Liver (tissue), 8 donors: ENCODE measurements at regions not wholly inside any gene's neighbourhood (a gene's known extent, or its start where the extent isn't known, plus 50 kb on each side); places are given as distances from the start of the nearest gene placed in this dataset.

Experiments
- DNase-seq: peaks from one replicate; pipeline ENCODE4 v3.0.0-alpha.2; 2017; ENCODE audit warnings: low spot score
- H3K27ac ChIP-seq, 2 donors: one replicate each; pipeline ENCODE4 v1.7.0; 2013; ENCODE audit warnings: inconsistent platforms in 2 of 2, low read length in 2 of 2, control low read depth in 1 of 2, low read depth in 1 of 2, mild to moderate bottlenecking in 1 of 2
- H3K27me3 ChIP-seq, 4 donors: one replicate each; pipeline versions ENCODE4 v1.6.1 to v1.7.0; 2013; ENCODE audit warnings: low read length in 3 of 4, inconsistent platforms in 1 of 4, mild to moderate bottlenecking in 1 of 4, moderate library complexity in 1 of 4; ENCODE audit not compliant: control insufficient read depth in 4 of 4, insufficient read depth in 4 of 4
- H3K36me3 ChIP-seq, 4 donors: one replicate each; pipeline versions ENCODE4 v1.6.1 to v1.7.0; 2013; ENCODE audit warnings: low read length in 3 of 4, mild to moderate bottlenecking in 3 of 4, low read depth in 1 of 4, moderate library complexity in 1 of 4; ENCODE audit not compliant: control insufficient read depth in 4 of 4, insufficient read depth in 3 of 4
- H3K4me1 ChIP-seq, 4 donors: one replicate each; pipeline versions ENCODE4 v1.6.1 to v1.7.0; 2013; ENCODE audit warnings: low read length in 3 of 4, mild to moderate bottlenecking in 3 of 4, moderate library complexity in 1 of 4; ENCODE audit not compliant: control insufficient read depth in 4 of 4, insufficient read depth in 4 of 4
- H3K4me3 ChIP-seq, 3 donors: one replicate each; pipeline versions ENCODE4 v1.6.1 to v1.7.0; 2013; ENCODE audit warnings: low read length in 3 of 3, control low read depth in 1 of 3, low read depth in 1 of 3, mild to moderate bottlenecking in 1 of 3
- H3K9ac ChIP-seq, 2 donors: one replicate each; pipeline ENCODE4 v1.7.0; 2013; ENCODE audit warnings: low read length in 2 of 2, mild to moderate bottlenecking in 2 of 2, moderate library complexity in 2 of 2, control low read depth in 1 of 2, low read depth in 1 of 2
- H3K9me3 ChIP-seq, 4 donors: one replicate each; pipeline versions ENCODE4 v1.6.1 to v1.7.0; 2013; ENCODE audit warnings: low read length in 3 of 4; ENCODE audit not compliant: control insufficient read depth in 4 of 4
- CTCF ChIP-seq: fragments of 150-350 bp; IDR thresholded peaks from 2 replicates; pipeline ENCODE4 v1.5.1; 2017; ENCODE audit warnings: improper control_type of control experiment, low read depth, low read length; ENCODE audit not compliant: missing input control
- EGR1 ChIP-seq, 2 donors: IDR thresholded peaks; 2 replicates each; pipeline ENCODE4 v1.6.1; 2016 to 2018; ENCODE audit warnings: antibody characterized with exemption in 2 of 2, low read depth in 2 of 2
- FOXA1 ChIP-seq: IDR thresholded peaks from 2 replicates; pipeline ENCODE4 v1.6.1; 2016; ENCODE audit warnings: antibody characterized with exemption
- FOXA2 ChIP-seq: IDR thresholded peaks from 2 replicates; pipeline ENCODE4 v1.6.1; 2016; ENCODE audit warnings: antibody characterized with exemption
- GABPA ChIP-seq, 2 donors: IDR thresholded peaks in 1 of 2; conservative IDR thresholded peaks in 1 of 2; 2 replicates each; pipeline ENCODE4 v1.6.1; 2016; ENCODE audit warnings: antibody characterized with exemption in 2 of 2, mild to moderate bottlenecking in 1 of 2, moderate library complexity in 1 of 2
- HNF4A ChIP-seq, 2 donors: conservative IDR thresholded peaks; 2 replicates each; pipeline ENCODE4 v1.6.1; 2016; ENCODE audit warnings: antibody characterized with exemption in 2 of 2, mild to moderate bottlenecking in 2 of 2
- MAX ChIP-seq: IDR thresholded peaks from 2 replicates; pipeline ENCODE4 v1.6.1; 2016; ENCODE audit warnings: antibody characterized with exemption
- NR2F2 ChIP-seq: IDR thresholded peaks from 2 replicates; pipeline ENCODE4 v1.6.1; 2016; ENCODE audit warnings: antibody characterized with exemption
- RAD21 ChIP-seq, 2 donors: IDR thresholded peaks; 2 replicates each; pipeline ENCODE4 v1.6.1; 2016; ENCODE audit warnings: antibody characterized with exemption in 2 of 2, mild to moderate bottlenecking in 2 of 2
- TAF1 ChIP-seq: conservative IDR thresholded peaks from 2 replicates; pipeline ENCODE4 v1.6.1; 2016; ENCODE audit warnings: antibody characterized with exemption, mild to moderate bottlenecking
- YY1 ChIP-seq: IDR thresholded peaks from 2 replicates; pipeline ENCODE4 v1.6.1; 2016; ENCODE audit warnings: antibody characterized with exemption, mild to moderate bottlenecking
- ZBTB33 ChIP-seq: IDR thresholded peaks from 2 replicates; pipeline ENCODE4 v1.6.1; 2016; ENCODE audit warnings: antibody characterized with exemption
- WGBS: extraction: QIAGEN DNeasy Blood & Tissue Kit; methylation state at CpG from one replicate; pipeline ENCODE4 v1.1.7; 2013; 5-methylcytosine and 5-hydroxymethylcytosine counted together
- TF ChIP-seq, protein P1 (sequence below): IDR thresholded peaks from 2 replicates; pipeline ENCODE4 v1.6.1; 2016; ENCODE audit warnings: antibody characterized with exemption
- TF ChIP-seq, protein P2 (sequence below): IDR thresholded peaks from 2 replicates; pipeline ENCODE4 v1.6.1; 2016; ENCODE audit warnings: antibody characterized with exemption, mild to moderate bottlenecking
- donor health status: healthy.
- donor health status: healthy.
- donor health status: healthy.
- donor health status: healthy.
- donor health status: healthy.

GRCh38 chr2:201971531-201972228 lies 62.0 kb upstream of the FZD7 start:
- no peak overlapping the region for H3K9ac ChIP-seq
- no peaks in the 10 kb centered on the region for H3K36me3 ChIP-seq
- TF ChIP-seq HNF4A (conservative IDR thresholded peaks at IDR 0.05) (no peak), TAF1 (no peak), YY1 (no peak), ZBTB33 (no peak), NR2F2 (no peak), GABPA (IDR thresholded peaks at IDR 0.05 in 1 of 2, conservative IDR thresholded peaks at IDR 0.05 in 1 of 2) (no peak), RAD21 (IDR thresholded peaks at IDR 0.05) (no peak), EGR1 (IDR thresholded peaks at IDR 0.05; ENCODE audit: low read depth in 2 of 2) (no peak), CTCF (no peak), FOXA2 (no peak), FOXA1 (no peak), MAX (no peak)
- TF ChIP-seq, protein P1, sequence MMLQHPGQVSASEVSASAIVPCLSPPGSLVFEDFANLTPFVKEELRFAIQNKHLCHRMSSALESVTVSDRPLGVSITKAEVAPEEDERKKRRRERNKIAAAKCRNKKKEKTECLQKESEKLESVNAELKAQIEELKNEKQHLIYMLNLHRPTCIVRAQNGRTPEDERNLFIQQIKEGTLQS = no peak
- TF ChIP-seq, protein P2, sequence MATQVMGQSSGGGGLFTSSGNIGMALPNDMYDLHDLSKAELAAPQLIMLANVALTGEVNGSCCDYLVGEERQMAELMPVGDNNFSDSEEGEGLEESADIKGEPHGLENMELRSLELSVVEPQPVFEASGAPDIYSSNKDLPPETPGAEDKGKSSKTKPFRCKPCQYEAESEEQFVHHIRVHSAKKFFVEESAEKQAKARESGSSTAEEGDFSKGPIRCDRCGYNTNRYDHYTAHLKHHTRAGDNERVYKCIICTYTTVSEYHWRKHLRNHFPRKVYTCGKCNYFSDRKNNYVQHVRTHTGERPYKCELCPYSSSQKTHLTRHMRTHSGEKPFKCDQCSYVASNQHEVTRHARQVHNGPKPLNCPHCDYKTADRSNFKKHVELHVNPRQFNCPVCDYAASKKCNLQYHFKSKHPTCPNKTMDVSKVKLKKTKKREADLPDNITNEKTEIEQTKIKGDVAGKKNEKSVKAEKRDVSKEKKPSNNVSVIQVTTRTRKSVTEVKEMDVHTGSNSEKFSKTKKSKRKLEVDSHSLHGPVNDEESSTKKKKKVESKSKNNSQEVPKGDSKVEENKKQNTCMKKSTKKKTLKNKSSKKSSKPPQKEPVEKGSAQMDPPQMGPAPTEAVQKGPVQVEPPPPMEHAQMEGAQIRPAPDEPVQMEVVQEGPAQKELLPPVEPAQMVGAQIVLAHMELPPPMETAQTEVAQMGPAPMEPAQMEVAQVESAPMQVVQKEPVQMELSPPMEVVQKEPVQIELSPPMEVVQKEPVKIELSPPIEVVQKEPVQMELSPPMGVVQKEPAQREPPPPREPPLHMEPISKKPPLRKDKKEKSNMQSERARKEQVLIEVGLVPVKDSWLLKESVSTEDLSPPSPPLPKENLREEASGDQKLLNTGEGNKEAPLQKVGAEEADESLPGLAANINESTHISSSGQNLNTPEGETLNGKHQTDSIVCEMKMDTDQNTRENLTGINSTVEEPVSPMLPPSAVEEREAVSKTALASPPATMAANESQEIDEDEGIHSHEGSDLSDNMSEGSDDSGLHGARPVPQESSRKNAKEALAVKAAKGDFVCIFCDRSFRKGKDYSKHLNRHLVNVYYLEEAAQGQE = no peak
- DNase-seq = no peak
- H3K27me3 ChIP-seq = no peaks in the 10 kb centered on the region
- H3K4me1 ChIP-seq = peaks cover 0 to 3% (median 0%) of the 10 kb centered on the region in 4 donors
- WGBS = 88% methylated on average over 5 of the region's 5 CpGs
- H3K27ac ChIP-seq = no peak overlapping the region
- H3K9me3 ChIP-seq = no peaks in the 10 kb centered on the region
- no peak overlapping the region for H3K4me3 ChIP-seq
